ENCODE measurements at regions not wholly inside any gene's neighbourhood (a gene's known extent, or its start where the extent isn't known, plus 50 kb on each side); places are given as distances from the start of the nearest gene placed in this dataset.

DNA sequence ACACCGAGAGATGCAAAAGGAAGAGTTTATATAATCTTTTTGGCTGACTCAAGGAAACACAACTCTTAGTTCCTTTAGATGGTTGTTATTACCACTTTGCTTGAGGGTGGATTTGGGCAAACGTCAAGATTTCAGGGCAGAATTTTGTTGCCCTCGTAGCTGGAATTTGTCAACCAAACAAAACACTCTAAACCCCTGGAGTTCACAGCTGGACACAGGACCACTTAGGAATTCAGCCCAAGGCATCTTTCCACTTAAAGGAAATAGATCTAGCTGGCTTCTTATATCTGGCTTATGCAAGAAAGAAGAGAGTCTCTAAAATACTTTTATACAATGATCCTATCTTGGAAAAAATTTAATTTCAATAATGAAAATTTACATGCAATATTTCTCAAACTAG, 237.8 kb upstream of the LRIG3 start:
- Histone ChIP-seq H3K36me3 (ENCODE audit: control insufficient read depth in 2 of 2, insufficient read depth in 1 of 2, low read length in 2 of 2) (no peaks in the 10 kb centered on the region), H3K27ac (ENCODE audit: extremely low read depth, low read depth, low read length) (no peak overlapping the region), H3K9me3 (ENCODE audit: control insufficient read depth, insufficient read depth, low read depth, low read length) (no peaks in the 10 kb centered on the region), H3K4me3 (ENCODE audit: low read depth, low read length) (no peak overlapping the region), H3K4me1 (ENCODE audit: control insufficient read depth, insufficient read depth, low read length) (no peaks in the 10 kb centered on the region)
- ChIA-PET CTCF (interaction anchor here (0.6 to 1.6 kb wide), 6 partner anchors 8 to 1175 kb away, joined by 3 to 12 read pairs (median 4); no protein-coding TSS in a partner anchor), POLR2A (no interaction called here)
- TF ChIP-seq ZNF10 (tag by site-specific recombination; IDR thresholded peaks at IDR 0.05) (no peak), ZNF223 (tag by site-specific recombination; IDR thresholded peaks at IDR 0.05) (no peak), ZNF658 (tag by site-specific recombination; IDR thresholded peaks at IDR 0.05) (no peak)
- TF ChIP-seq, protein P1, sequence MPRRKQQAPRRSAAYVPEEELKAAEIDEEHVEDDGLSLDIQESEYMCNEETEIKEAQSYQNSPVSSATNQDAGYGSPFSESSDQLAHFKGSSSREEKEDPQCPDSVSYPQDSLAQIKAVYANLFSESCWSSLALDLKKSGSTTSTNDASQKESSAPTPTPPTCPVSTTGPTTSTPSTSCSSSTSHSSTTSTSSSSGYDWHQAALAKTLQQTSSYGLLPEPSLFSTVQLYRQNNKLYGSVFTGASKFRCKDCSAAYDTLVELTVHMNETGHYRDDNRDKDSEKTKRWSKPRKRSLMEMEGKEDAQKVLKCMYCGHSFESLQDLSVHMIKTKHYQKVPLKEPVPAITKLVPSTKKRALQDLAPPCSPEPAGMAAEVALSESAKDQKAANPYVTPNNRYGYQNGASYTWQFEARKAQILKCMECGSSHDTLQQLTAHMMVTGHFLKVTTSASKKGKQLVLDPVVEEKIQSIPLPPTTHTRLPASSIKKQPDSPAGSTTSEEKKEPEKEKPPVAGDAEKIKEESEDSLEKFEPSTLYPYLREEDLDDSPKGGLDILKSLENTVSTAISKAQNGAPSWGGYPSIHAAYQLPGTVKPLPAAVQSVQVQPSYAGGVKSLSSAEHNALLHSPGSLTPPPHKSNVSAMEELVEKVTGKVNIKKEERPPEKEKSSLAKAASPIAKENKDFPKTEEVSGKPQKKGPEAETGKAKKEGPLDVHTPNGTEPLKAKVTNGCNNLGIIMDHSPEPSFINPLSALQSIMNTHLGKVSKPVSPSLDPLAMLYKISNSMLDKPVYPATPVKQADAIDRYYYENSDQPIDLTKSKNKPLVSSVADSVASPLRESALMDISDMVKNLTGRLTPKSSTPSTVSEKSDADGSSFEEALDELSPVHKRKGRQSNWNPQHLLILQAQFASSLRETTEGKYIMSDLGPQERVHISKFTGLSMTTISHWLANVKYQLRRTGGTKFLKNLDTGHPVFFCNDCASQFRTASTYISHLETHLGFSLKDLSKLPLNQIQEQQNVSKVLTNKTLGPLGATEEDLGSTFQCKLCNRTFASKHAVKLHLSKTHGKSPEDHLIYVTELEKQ (tag by site-specific recombination; IDR thresholded peaks at IDR 0.05; ENCODE audit: borderline replicate concordance): no peak
- TF ChIP-seq, protein P2, sequence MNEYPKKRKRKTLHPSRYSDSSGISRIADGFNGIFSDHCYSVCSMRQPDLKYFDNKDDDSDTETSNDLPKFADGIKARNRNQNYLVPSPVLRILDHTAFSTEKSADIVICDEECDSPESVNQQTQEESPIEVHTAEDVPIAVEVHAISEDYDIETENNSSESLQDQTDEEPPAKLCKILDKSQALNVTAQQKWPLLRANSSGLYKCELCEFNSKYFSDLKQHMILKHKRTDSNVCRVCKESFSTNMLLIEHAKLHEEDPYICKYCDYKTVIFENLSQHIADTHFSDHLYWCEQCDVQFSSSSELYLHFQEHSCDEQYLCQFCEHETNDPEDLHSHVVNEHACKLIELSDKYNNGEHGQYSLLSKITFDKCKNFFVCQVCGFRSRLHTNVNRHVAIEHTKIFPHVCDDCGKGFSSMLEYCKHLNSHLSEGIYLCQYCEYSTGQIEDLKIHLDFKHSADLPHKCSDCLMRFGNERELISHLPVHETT (tag by site-specific recombination; IDR thresholded peaks at IDR 0.05): no peak

DNA sequence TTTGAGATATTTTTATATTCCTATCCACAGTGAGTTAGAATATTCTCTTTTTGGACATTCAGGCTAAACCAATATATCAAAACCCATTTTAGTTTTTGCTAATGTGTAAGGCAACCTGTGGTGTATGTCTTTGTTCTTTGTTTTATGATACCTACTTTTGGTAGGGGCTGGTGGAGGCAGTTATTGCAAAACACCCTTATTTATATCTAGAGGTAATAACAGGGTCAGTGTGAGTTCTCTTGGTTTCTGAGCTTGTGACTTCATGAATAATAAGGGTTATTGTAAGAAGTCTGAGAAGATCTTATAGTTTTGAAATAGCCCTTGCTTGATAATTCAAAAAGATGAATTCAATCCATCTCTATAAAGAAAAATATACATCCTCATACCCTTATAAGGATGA, 235.1 kb upstream of the LRIG3 start:
- Histone ChIP-seq H3K36me3 (ENCODE audit: control insufficient read depth in 2 of 2, insufficient read depth in 1 of 2, low read length in 2 of 2) (no peaks in the 10 kb centered on the region), H3K4me3 (ENCODE audit: low read depth, low read length) (no peak overlapping the region), H3K27ac (ENCODE audit: extremely low read depth, low read depth, low read length) (no peak overlapping the region), H3K4me1 (ENCODE audit: control insufficient read depth, insufficient read depth, low read length) (no peaks in the 10 kb centered on the region), H3K9me3 (ENCODE audit: control insufficient read depth, insufficient read depth, low read depth, low read length) (no peaks in the 10 kb centered on the region)
- no peak for TF ChIP-seq ZNF624 (tag by site-specific recombination; IDR thresholded peaks at IDR 0.05)
- no peak for TF ChIP-seq ZBTB21 (tag by site-specific recombination; IDR thresholded peaks at IDR 0.05)
- TF ChIP-seq, protein P2 (tag by site-specific recombination; IDR thresholded peaks at IDR 0.05): no peak
- no peak for TF ChIP-seq ZNF146 (tag by site-specific recombination; IDR thresholded peaks at IDR 0.05)
- TF ChIP-seq, protein P3, sequence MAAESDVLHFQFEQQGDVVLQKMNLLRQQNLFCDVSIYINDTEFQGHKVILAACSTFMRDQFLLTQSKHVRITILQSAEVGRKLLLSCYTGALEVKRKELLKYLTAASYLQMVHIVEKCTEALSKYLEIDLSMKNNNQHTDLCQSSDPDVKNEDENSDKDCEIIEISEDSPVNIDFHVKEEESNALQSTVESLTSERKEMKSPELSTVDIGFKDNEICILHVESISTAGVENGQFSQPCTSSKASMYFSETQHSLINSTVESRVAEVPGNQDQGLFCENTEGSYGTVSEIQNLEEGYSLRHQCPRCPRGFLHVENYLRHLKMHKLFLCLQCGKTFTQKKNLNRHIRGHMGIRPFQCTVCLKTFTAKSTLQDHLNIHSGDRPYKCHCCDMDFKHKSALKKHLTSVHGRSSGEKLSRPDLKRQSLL (tag by site-specific recombination; IDR thresholded peaks at IDR 0.05): no peak
- no peak for TF ChIP-seq ZFP37 (tag by site-specific recombination; IDR thresholded peaks at IDR 0.05)
- TF ChIP-seq ZNF707 (tag by site-specific recombination; IDR thresholded peaks at IDR 0.05): no peak
- no peak for TF ChIP-seq PRDM1 (tag by site-specific recombination; IDR thresholded peaks at IDR 0.05)
- TF ChIP-seq GLIS1 (tag by site-specific recombination; IDR thresholded peaks at IDR 0.05): no peak
- TF ChIP-seq ZNF341 (tag by site-specific recombination; IDR thresholded peaks at IDR 0.05; ENCODE audit: low read depth): no peak
- no peak for TF ChIP-seq ZNF529 (tag by site-specific recombination; IDR thresholded peaks at IDR 0.05; ENCODE audit: insufficient replicate concordance)
- no peak for TF ChIP-seq ZNF596 (tag by site-specific recombination; IDR thresholded peaks at IDR 0.05)
- ChIA-PET POLR2A (no interaction called here), CTCF (interaction anchor here (1.3 kb wide), 1 partner anchor 42 kb away, joined by 4 read pairs; no protein-coding TSS in a partner anchor)
